NT2/D1 (cell line): ENCODE measurements at regions not wholly inside any gene's neighbourhood (a gene's known extent, or its start where the extent isn't known, plus 50 kb on each side); places are given as distances from the start of the nearest gene placed in this dataset.
"Not testable (repeated sequence)": the region's sequence is repeated elsewhere in the genome, so short reads cannot be mapped to it uniquely, and the experiment has no call there.

Experiments
- SUZ12 ChIP-seq: IDR thresholded peaks from 2 replicates; pipeline ENCODE4 v1.6.1; 2011; ENCODE audit not compliant: insufficient read length, insufficient read depth; ENCODE audit errors: extremely low read depth
- ZNF274 ChIP-seq: IDR thresholded peaks from 2 replicates; pipeline ENCODE4 v1.6.1; 2011; ENCODE audit warnings: mild to moderate bottlenecking, low read depth, low read length

- TF ChIP-seq SUZ12, ZNF274: not testable (repeated sequence)
Measured at GRCh38 chr2:64280812-64281211, 136.6 kb upstream of the PELI1 start.
